ENCODE measurements at regions not wholly inside any gene's neighbourhood (a gene's known extent, or its start where the extent isn't known, plus 50 kb on each side); places are given as distances from the start of the nearest gene placed in this dataset.

GRCh38 chr2:15845737-15846405 is 94.5 kb upstream of the MYCN start:
- DNase-seq: no peak

DNA sequence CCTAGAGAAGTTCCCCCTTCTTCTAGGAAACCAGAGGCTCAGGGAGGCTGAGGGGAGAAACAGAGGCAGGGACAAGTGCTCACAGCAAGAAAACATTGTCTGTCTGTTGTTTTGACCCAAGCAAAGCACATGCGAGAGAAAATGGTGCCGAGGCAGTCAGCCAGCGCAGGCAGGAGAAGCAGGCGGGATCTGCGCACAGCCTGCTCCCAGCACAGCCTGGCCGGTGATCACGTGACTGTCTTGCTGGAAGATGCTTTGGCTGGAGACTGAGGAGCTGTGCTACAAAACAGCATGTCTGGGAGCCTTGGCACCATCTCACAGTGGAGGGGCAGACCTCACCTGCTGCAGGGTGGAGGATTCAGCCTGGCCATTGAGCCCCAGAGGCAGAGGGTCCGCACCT is 93.7 kb upstream of the MYCN start:
- no peak for DNase-seq

DNA sequence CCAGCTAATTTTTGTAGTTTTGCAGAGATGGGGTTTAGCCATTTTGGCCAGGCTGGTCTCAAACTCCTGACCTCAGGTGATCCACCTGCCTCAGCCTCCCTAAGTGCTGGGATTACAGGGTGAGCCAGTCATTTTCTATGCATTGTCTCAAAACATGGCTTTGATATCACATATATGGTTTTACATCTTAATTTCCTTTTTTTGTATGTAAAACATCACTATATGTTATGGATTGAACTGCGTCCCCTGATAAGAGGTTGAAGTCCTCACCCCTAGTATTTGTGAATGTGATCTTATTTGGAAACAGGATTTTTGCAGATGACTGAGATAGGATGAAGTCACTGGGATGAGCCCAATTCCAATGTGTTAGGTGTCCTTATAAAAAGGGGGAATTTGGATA is 89.8 kb upstream of the MYCN start:
- DNase-seq: no peak

GRCh38 chr2:15851076-15851693 is 89.2 kb upstream of the MYCN start:
- no peak for DNase-seq

- no peak for DNase-seq
Measured at GRCh38 chr2:15852811-15853210, 87.5 kb upstream of the MYCN start.

GRCh38 chr2:15853903-15854302 is 86.4 kb upstream of the MYCN start:
- no peak for DNase-seq

GRCh38 chr2:15855766-15856260 is 84.5 kb upstream of the MYCN start:
- no peak for DNase-seq

GRCh38 chr2:15856318-15856717 is 84.0 kb upstream of the MYCN start:
- DNase-seq: no peak

- DNase-seq: no peak
Measured at GRCh38 chr2:15858466-15858865, 81.9 kb upstream of the MYCN start.

GRCh38 chr2:15860051-15860663 is 80.2 kb upstream of the MYCN start:
- DNase-seq: no peak

- DNase-seq: no peak
Measured at GRCh38 chr2:15860760-15861159, 79.6 kb upstream of the MYCN start.

- no peak for DNase-seq
Measured at GRCh38 chr2:15861172-15861822, 79.1 kb upstream of the MYCN start.

- no peak for DNase-seq
Measured at GRCh38 chr2:15861898-15862297, 78.5 kb upstream of the MYCN start.

GRCh38 chr2:15863089-15863488 is 77.3 kb upstream of the MYCN start:
- no peak for DNase-seq

DNA sequence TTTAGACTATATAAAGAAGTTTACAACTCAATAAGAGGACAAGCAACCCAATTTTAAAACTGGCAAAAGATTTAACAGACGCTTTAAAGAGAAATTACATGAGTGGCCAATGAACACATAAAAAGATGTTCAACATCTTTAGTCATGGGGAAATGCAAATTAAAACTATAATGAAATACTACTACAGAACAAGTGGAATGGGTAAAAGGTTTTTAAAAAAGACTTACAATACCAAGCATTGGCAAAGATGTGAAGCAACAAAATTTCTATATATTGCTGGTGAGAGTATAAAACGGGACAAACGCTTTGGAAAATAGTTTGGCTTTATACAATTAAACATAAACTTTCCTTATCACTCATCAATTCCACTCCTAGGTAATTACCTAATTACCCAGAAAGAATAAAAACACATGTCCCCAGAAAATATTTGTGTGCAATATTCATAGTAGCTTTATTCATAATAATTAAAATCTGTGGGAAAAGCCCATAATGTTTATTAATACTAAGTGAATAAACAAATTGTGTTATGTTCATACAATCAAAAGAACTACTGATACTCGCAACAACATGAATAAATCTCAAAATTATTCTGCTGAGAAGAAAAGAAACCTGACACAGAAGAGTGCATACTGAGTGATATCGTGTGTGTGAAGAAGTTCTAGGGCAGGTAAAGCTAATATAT is 76.7 kb upstream of the MYCN start:
- no peak for DNase-seq

GRCh38 chr2:15864176-15864769 is 76.1 kb upstream of the MYCN start:
- DNase-seq: no peak

DNA sequence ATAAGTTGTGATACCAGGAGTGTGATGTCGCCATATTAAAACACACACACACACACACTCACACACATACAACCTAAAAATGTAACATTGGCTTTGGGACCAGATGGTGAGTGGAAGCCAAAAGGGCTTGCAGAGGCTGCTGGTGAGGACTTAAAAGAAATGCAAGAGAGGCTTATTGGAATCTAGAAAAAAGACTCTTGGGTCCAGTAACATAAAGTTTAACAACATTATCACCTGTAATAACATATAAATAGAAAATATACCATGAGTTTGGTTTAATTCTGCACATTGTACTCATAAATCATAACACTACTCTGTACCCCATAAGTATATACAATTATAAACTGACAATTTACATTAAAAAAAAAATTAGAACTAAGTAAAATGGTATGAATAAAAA is 74.4 kb upstream of the MYCN start:
- DNase-seq: no peak

DNA sequence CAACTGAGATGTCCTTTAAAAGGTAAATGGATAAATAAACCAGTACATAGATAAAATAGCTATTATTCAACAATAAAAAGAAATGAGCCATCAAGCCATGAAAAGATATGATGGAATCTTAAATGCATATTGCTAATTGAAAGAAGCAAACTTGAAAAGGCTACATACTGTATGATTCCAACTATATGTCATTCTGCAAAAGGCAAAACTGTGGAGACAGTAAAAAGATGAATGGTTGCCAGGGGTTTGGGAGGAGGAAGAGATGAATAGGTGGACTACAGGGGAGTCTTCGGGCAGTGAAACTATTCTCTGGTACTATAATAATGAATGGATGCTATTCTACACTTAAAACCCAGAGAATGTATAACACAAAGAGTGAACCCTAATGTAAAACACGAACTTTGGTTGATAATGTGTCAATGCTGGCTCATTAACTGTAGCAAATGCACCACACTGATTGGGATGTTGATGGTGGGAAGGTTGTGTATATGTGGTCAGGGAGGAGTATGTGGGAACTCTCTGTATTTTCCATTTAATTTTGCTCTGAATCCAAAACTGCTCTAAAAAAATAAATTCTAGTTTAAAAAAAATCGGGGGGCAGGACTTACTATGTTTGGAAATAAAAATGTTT is 73.7 kb upstream of the MYCN start:
- DNase-seq: no peak

DNA sequence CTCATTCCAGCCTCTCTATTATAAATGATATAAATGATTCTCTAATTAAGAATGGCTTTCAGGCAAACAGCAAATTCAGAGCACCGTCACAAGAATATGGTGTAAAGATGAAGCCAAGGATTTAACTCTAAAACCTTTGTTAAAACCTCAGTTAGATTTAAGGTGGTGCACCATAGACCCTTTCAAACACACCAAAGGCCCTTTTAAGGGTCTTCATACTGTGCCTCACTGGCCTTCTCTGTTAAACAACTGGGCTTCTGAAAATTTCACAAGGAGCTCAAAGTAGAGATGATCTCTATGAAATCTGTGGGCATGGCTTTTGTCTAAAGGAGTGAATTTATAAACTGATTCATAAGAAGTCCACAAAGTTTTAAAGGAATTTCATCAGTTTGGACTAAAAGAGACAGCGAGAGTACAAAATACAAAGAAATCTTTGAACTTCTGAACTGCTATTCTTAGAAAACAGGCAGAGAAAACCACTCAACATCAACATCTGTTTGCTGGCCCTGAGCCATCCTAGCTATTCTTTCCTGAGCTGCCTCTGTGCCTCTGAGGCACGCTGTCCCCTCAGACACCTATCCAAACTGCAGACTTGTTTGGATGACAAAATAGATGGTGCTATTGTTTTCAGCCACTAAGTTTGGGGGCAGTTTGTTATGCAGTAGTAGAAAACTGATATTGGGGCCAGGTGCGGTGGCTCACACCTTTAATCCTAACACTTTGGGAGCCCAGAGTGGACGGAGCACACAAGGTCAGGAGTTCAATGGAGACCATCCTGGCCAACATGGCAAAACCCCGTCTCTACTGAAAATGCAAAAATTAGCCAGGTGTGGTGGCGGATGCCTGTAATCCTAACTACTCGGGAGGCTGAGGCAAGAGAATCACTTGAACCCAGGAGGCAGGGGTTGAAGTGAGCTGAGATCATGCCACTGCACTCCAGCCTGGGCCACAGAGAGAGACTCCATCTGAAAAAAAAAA is 72.9 kb upstream of the MYCN start:
- no peak for DNase-seq

GRCh38 chr2:15868186-15868585 is 72.2 kb upstream of the MYCN start:
- no peak for DNase-seq

- DNase-seq: no peak
Measured at GRCh38 chr2:15868704-15869103, 71.6 kb upstream of the MYCN start.
